ENCODE measurements at regions not wholly inside any gene's neighbourhood (a gene's known extent, or its start where the extent isn't known, plus 50 kb on each side); places are given as distances from the start of the nearest gene placed in this dataset.
"Not testable (repeated sequence)": the region's sequence is repeated elsewhere in the genome, so short reads cannot be mapped to it uniquely, and the experiment has no call there.

DNA sequence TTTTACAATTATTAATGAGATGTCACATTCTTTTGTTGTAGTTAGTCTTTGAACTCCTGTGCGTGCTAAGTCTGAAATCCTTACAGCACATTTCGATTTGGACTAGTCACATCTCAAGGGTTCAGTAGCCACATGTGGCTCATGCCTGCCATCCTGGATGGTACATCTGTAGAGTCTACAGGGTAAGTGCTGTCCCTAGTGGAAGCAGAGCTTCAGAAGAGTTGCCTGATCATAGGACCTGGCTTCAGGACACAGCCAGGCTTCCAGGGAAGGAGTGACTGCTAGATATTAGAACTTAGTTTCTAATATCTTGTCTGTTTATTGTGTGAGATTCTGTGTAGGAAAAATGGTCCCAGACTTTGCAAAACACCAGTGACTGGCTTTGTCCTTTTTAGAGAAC lies 110.5 kb upstream of the NBPF8 start:
- TF ChIP-seq EZH2phosphoT487 (IDR thresholded peaks at IDR 0.05; ENCODE audit: borderline replicate concordance, low read depth, low read length): not testable (repeated sequence)
- TF ChIP-seq, protein P1, sequence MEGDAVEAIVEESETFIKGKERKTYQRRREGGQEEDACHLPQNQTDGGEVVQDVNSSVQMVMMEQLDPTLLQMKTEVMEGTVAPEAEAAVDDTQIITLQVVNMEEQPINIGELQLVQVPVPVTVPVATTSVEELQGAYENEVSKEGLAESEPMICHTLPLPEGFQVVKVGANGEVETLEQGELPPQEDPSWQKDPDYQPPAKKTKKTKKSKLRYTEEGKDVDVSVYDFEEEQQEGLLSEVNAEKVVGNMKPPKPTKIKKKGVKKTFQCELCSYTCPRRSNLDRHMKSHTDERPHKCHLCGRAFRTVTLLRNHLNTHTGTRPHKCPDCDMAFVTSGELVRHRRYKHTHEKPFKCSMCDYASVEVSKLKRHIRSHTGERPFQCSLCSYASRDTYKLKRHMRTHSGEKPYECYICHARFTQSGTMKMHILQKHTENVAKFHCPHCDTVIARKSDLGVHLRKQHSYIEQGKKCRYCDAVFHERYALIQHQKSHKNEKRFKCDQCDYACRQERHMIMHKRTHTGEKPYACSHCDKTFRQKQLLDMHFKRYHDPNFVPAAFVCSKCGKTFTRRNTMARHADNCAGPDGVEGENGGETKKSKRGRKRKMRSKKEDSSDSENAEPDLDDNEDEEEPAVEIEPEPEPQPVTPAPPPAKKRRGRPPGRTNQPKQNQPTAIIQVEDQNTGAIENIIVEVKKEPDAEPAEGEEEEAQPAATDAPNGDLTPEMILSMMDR (conservative IDR thresholded peaks at IDR 0.05; ENCODE audit: low read length): not testable (repeated sequence)

Data from OCI-LY7 (cell line).